Suprapubic skin (tissue), 4 donors: ENCODE measurements at regions not wholly inside any gene's neighbourhood (a gene's known extent, or its start where the extent isn't known, plus 50 kb on each side); places are given as distances from the start of the nearest gene placed in this dataset.

Source experiments
- DNase-seq, 2 donors: peaks; one replicate each; pipeline ENCODE4 v3.0.0-alpha.2; 2019; ENCODE audit warnings: low spot score in 2 of 2
- H3K27ac ChIP-seq: fragments of 200-600 bp; sonication (generic); one replicate; pipeline ENCODE4 v1.5.1; 2019
- H3K27me3 ChIP-seq: fragments of 200-600 bp; sonication (generic); one replicate; pipeline ENCODE4 v1.5.1; 2019
- H3K36me3 ChIP-seq: fragments of 200-600 bp; sonication (generic); one replicate; pipeline ENCODE4 v1.5.1; 2019
- H3K4me1 ChIP-seq: fragments of 200-600 bp; sonication (generic); one replicate; pipeline ENCODE4 v1.5.1; 2019
- H3K4me3 ChIP-seq: fragments of 200-600 bp; sonication (generic); one replicate; pipeline ENCODE4 v1.5.1; 2019; ENCODE audit warnings: mild to moderate bottlenecking
- H3K9me3 ChIP-seq: fragments of 200-600 bp; sonication (generic); one replicate; pipeline ENCODE4 v1.5.1; 2019
- CTCF ChIP-seq, 2 donors: fragments of 200-600 bp in 1 of 2; fragments of 450-650 bp in 1 of 2; sonication (generic) in 1 of 2; IDR thresholded peaks; one replicate each; pipeline ENCODE4 v1.5.1; 2016 to 2019; ENCODE audit warnings: antibody characterized with exemption in 2 of 2, mild to moderate bottlenecking in 1 of 2, moderate library complexity in 1 of 2
- EP300 ChIP-seq: sonication (generic); formaldehyde crosslinking; IDR thresholded peaks from one replicate; pipeline ENCODE4 v1.6.1; 2017; ENCODE audit warnings: antibody characterized with exemption
- POLR2A ChIP-seq, 2 donors: fragments of 450-650 bp; IDR thresholded peaks; one replicate each; pipeline ENCODE4 v1.6.1; 2017; ENCODE audit warnings: antibody characterized with exemption in 2 of 2, mild to moderate bottlenecking in 2 of 2, moderate library complexity in 2 of 2
- POLR2AphosphoS5 ChIP-seq, 3 donors: sonication (generic); formaldehyde crosslinking; IDR thresholded peaks; one replicate each; pipeline ENCODE4 v1.6.1; 2017; ENCODE audit warnings: antibody characterized with exemption in 3 of 3
- WGBS: methylation state at CpG from one replicate; pipeline ENCODE4 v1.1.5; 2018; 5-methylcytosine and 5-hydroxymethylcytosine counted together

GRCh38 chr16:5993356-5993755 lies 895.8 kb upstream of the EEF2KMT start:
- no peak for DNase-seq
- H3K27me3 ChIP-seq = no peaks in the 10 kb centered on the region
- no peak overlapping the region for H3K27ac ChIP-seq
- 93% methylated on average over 2 of the region's 2 CpGs for WGBS
- H3K4me3 ChIP-seq = no peak overlapping the region
- H3K4me1 ChIP-seq = no peaks in the 10 kb centered on the region
- no peaks in the 10 kb centered on the region for H3K36me3 ChIP-seq
- H3K9me3 ChIP-seq = peaks cover 8% of the 10 kb centered on the region
- TF ChIP-seq CTCF (IDR thresholded peaks at IDR 0.05) = no peak
- TF ChIP-seq POLR2AphosphoS5 (IDR thresholded peaks at IDR 0.05) = no peak
- TF ChIP-seq POLR2A (IDR thresholded peaks at IDR 0.05) = no peak
- no peak for TF ChIP-seq EP300

- WGBS = 47% methylated on average over 11 of the region's 11 CpGs
- Histone ChIP-seq H3K36me3 (no peaks in the 10 kb centered on the region), H3K9me3 (no peaks in the 10 kb centered on the region), H3K27me3 (no peaks in the 10 kb centered on the region), H3K27ac (no peak overlapping the region), H3K4me3 (no peak overlapping the region), H3K4me1 (no peaks in the 10 kb centered on the region)
- no peak for TF ChIP-seq CTCF (IDR thresholded peaks at IDR 0.05)
- TF ChIP-seq POLR2A (IDR thresholded peaks at IDR 0.05) = no peak
- TF ChIP-seq POLR2AphosphoS5 (IDR thresholded peaks at IDR 0.05) = no peak
- no peak for TF ChIP-seq EP300
- no peak for DNase-seq
Measured at GRCh38 chr16:5982979-5983378, 885.4 kb upstream of the EEF2KMT start.

GRCh38 chr16:5979905-5980550 lies 882.4 kb upstream of the EEF2KMT start:
- H3K4me1 ChIP-seq = no peaks in the 10 kb centered on the region
- H3K36me3 ChIP-seq = no peaks in the 10 kb centered on the region
- TF ChIP-seq POLR2A (IDR thresholded peaks at IDR 0.05) (no peak), POLR2AphosphoS5 (IDR thresholded peaks at IDR 0.05) (no peak), CTCF (IDR thresholded peaks at IDR 0.05) (no peak), EP300 (no peak)
- H3K9me3 ChIP-seq = no peaks in the 10 kb centered on the region
- no peak for DNase-seq
- no peak overlapping the region for H3K27ac ChIP-seq
- H3K4me3 ChIP-seq = no peak overlapping the region
- H3K27me3 ChIP-seq = no peaks in the 10 kb centered on the region
- 36% methylated on average over 9 of the region's 10 CpGs for WGBS

- no peak overlapping the region for H3K27ac ChIP-seq
- H3K4me3 ChIP-seq = no peak overlapping the region
- no peaks in the 10 kb centered on the region for H3K9me3 ChIP-seq
- WGBS = 61% methylated on average over 6 of the region's 9 CpGs
- TF ChIP-seq POLR2AphosphoS5 (IDR thresholded peaks at IDR 0.05) = no peak
- no peak for TF ChIP-seq POLR2A (IDR thresholded peaks at IDR 0.05)
- no peak for TF ChIP-seq CTCF (IDR thresholded peaks at IDR 0.05)
- TF ChIP-seq EP300 = no peak
- no peaks in the 10 kb centered on the region for H3K36me3 ChIP-seq
- DNase-seq = no peak
- no peaks in the 10 kb centered on the region for H3K4me1 ChIP-seq
- no peaks in the 10 kb centered on the region for H3K27me3 ChIP-seq
Measured at GRCh38 chr16:5977329-5977728, 879.7 kb upstream of the EEF2KMT start.

GRCh38 chr16:5972747-5973146 lies 875.2 kb upstream of the EEF2KMT start:
- no peaks in the 10 kb centered on the region for H3K4me1 ChIP-seq
- H3K36me3 ChIP-seq = no peaks in the 10 kb centered on the region
- H3K9me3 ChIP-seq = peaks cover 6% of the 10 kb centered on the region
- no peak for TF ChIP-seq CTCF (IDR thresholded peaks at IDR 0.05)
- H3K27me3 ChIP-seq = no peaks in the 10 kb centered on the region
- no peak for DNase-seq
- 54% methylated on average over 1 of the region's 1 CpG for WGBS
- no peak overlapping the region for H3K27ac ChIP-seq
- H3K4me3 ChIP-seq = no peak overlapping the region
